ENCODE measurements at regions not wholly inside any gene's neighbourhood (a gene's known extent, or its start where the extent isn't known, plus 50 kb on each side); places are given as distances from the start of the nearest gene placed in this dataset.

- H3K9ac ChIP-seq (ENCODE audit: low read length) = peak overlapping the region; percentile 32
- no peaks in the 10 kb centered on the region for H3K9me2 ChIP-seq (ENCODE audit: insufficient read depth, low read length)
- H3F3A ChIP-seq (ENCODE audit: insufficient read depth, low read length, poor library complexity, severe bottlenecking) = no peaks in the 10 kb centered on the region
- no peak overlapping the region for H2AFZ ChIP-seq (ENCODE audit: low read depth, low read length)
- H4K20me1 ChIP-seq (ENCODE audit: insufficient read depth) = no peaks in the 10 kb centered on the region
- H3K36me3 ChIP-seq (ENCODE audit: insufficient read depth, low read length) = no peaks in the 10 kb centered on the region
- peak; percentile 9 for TF ChIP-seq SMC3 (conservative IDR thresholded peaks at IDR 0.05; ENCODE audit: poor library complexity)
- no peak for TF ChIP-seq EP300 (conservative IDR thresholded peaks at IDR 0.05; ENCODE audit: poor library complexity, severe bottlenecking)
- TF ChIP-seq TAF1 (IDR thresholded peaks at IDR 0.05; ENCODE audit: low read depth) = no peak
- no peaks in the 10 kb centered on the region for H3K79me2 ChIP-seq (replicated peaks; ENCODE audit: insufficient read depth, low read length)
- H3K4me2 ChIP-seq (ENCODE audit: low read length) = no peak overlapping the region
- H3K27ac ChIP-seq (ENCODE audit: low read length) = peak overlapping the region; percentile 87
- no peaks in the 10 kb centered on the region for H3K27me3 ChIP-seq (ENCODE audit: insufficient read depth, low read depth, low read length)
- H3K4me3 ChIP-seq (ENCODE audit: low read length) = peak overlapping the region; percentile 12
- H3K9me3 ChIP-seq (ENCODE audit: low read length) = no peaks in the 10 kb centered on the region
Observed at GRCh38 chr2:234292962-234293243, 204.0 kb downstream of the ARL4C start.

DNA sequence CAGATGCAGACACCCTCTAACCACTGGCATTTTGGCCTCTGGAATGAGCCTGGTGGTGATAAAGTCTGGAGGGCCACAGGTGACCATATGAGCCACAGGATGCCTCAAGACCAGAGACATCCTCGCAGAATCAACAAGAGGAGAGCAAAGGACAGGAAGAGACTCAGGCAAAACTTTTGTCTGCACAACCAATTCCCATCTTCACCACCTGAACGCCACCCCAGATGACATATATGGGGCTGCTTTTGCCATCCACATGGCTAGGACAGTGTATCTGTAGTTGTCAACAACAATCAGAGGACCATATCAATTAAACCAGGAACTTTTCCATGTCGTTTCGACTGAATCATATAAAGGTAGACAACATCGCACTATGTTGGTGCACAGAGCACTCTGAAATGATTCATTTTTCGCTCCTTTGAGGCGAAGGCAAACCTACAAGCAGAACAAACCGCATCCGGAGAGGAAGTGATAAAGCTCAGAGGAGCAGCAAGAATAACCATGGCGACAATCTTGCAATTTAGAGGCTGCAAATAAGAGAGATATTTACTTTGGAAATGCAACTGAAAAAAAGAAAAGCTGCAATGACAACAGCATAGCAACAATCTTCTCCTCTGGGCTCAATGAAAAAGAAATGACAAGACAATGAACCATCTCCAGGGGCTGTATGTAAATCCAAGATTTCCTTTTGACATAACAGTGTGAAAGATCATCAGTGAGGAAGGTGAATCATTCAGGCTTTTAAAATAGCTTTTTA is 204.5 kb downstream of the ARL4C start:
- Histone ChIP-seq H3K36me3 (ENCODE audit: insufficient read depth, low read length) (no peaks in the 10 kb centered on the region), H3K27ac (ENCODE audit: low read length) (peak overlapping the region; percentile 87), H3K9ac (ENCODE audit: low read length) (peak overlapping the region; percentile 60), H3K4me2 (ENCODE audit: low read length) (peak overlapping the region; percentile 49), H3K4me3 (ENCODE audit: low read length) (peak overlapping the region; percentile 47), H3K27me3 (ENCODE audit: insufficient read depth, low read depth, low read length) (no peaks in the 10 kb centered on the region), H2AFZ (ENCODE audit: low read depth, low read length) (no peak overlapping the region), H3K79me2 (replicated peaks; ENCODE audit: insufficient read depth, low read length) (no peaks in the 10 kb centered on the region), H3F3A (ENCODE audit: insufficient read depth, low read length, poor library complexity, severe bottlenecking) (no peaks in the 10 kb centered on the region), H4K20me1 (ENCODE audit: insufficient read depth) (no peaks in the 10 kb centered on the region), H3K9me3 (ENCODE audit: low read length) (no peaks in the 10 kb centered on the region), H3K9me2 (ENCODE audit: insufficient read depth, low read length) (no peaks in the 10 kb centered on the region)
- TF ChIP-seq EP300 (conservative IDR thresholded peaks at IDR 0.05; ENCODE audit: poor library complexity, severe bottlenecking) (peak; percentile 93), RAD21 (conservative IDR thresholded peaks at IDR 0.05) (peak; percentile 48), CTCF (IDR thresholded peaks at IDR 0.05; ENCODE audit: poor library complexity, severe bottlenecking) (no peak), MXI1 (conservative IDR thresholded peaks at IDR 0.05; ENCODE audit: poor library complexity, severe bottlenecking) (peak; percentile 40), SMC3 (conservative IDR thresholded peaks at IDR 0.05; ENCODE audit: poor library complexity) (peak; percentile 41), EZH2 (IDR thresholded peaks at IDR 0.05; ENCODE audit: borderline replicate concordance, insufficient read depth, low read length, poor library complexity, severe bottlenecking) (no peak), POLR2AphosphoS5 (IDR thresholded peaks at IDR 0.05) (peak; percentile 77), REST (IDR thresholded peaks at IDR 0.05; ENCODE audit: borderline replicate concordance) (peak; percentile 56), TAF1 (IDR thresholded peaks at IDR 0.05; ENCODE audit: low read depth) (no peak)
